NCI-H2107 treated with DMSO at 0.1 percent for 48 hours (cell line): ENCODE measurements at regions not wholly inside any gene's neighbourhood (a gene's known extent, or its start where the extent isn't known, plus 50 kb on each side); places are given as distances from the start of the nearest gene placed in this dataset.
"Not testable (repeated sequence)": the region's sequence is repeated elsewhere in the genome, so short reads cannot be mapped to it uniquely, and the experiment has no call there.

Experiments used
- DNase-seq: peaks from one replicate; lab custom pipeline; 2025; ENCODE audit not compliant: unreplicated experiment; lab: John Stamatoyannopoulos, UW

- DNase-seq, result no peak
These were observed 71.8 kb upstream of the SAMSN1 start for GRCh38 chr21:14617871-14618270.

GRCh38 chr21:14617040-14617393, 70.9 kb upstream of the SAMSN1 start:
- no peak for DNase-seq

GRCh38 chr21:14616380-14617039, 70.4 kb upstream of the SAMSN1 start:
- no peak for DNase-seq

- DNase-seq, result no peak
These were observed 69.4 kb upstream of the SAMSN1 start for GRCh38 chr21:14615359-14615974.

- no peak for DNase-seq
These were observed 68.2 kb upstream of the SAMSN1 start for GRCh38 chr21:14614287-14614686.

- no peak for DNase-seq
These were observed 67.5 kb upstream of the SAMSN1 start for GRCh38 chr21:14613486-14614224.

- DNase-seq, result not testable (repeated sequence)
These were observed 64.0 kb upstream of the SAMSN1 start for GRCh38 chr21:14610119-14610518.

- DNase-seq, result no peak
These were observed 63.2 kb upstream of the SAMSN1 start for GRCh38 chr21:14609274-14609673.

- DNase-seq, result no peak
These were observed 61.1 kb upstream of the SAMSN1 start for GRCh38 chr21:14607262-14607661.

GRCh38 chr21:14603202-14603601, 57.1 kb upstream of the SAMSN1 start:
- no peak for DNase-seq

- no peak for DNase-seq
These were observed 56.4 kb upstream of the SAMSN1 start for GRCh38 chr21:14602382-14602958.

- DNase-seq, result no peak
These were observed 54.6 kb upstream of the SAMSN1 start for GRCh38 chr21:14600569-14601297.

GRCh38 chr21:14598065-14598464, 52.0 kb upstream of the SAMSN1 start:
- DNase-seq, result no peak
